ENCODE measurements at regions not wholly inside any gene's neighbourhood (a gene's known extent, or its start where the extent isn't known, plus 50 kb on each side); places are given as distances from the start of the nearest gene placed in this dataset.
A peak's percentile ranks its signal among the peaks of the same experiment; 100 is the strongest.

DNA sequence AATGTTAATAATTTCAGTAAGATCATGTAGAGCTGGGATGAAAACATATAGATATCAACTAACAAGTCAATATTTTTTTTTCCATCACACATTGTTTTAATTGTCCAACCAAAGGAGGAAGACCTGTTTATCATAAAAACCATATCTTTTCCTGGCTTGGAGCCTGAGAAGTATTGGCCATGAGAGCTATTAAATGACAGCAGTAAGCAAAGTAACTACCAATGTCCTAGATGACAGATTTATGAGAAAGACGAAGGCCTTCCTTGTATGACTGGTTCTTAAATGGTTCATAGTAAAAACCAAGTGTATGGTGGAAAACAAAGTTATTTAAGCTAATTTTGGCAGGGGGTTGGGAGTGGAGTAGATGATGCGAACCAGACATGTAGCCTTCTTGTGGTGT lies 1147.1 kb upstream of the TENM4 start:
- no peaks in the 10 kb centered on the region for H3K27me3 ChIP-seq (ENCODE audit: control insufficient read depth, insufficient read depth, low read length)
- H3K27ac ChIP-seq (ENCODE audit: low read depth, low read length): no peak overlapping the region
- H3K4me1 ChIP-seq (ENCODE audit: control insufficient read depth, insufficient read depth, low read length): no peaks in the 10 kb centered on the region
- no peak overlapping the region for H3K4me3 ChIP-seq (ENCODE audit: low read depth, low read length)
- DNase-seq (ENCODE audit: low read depth in 4 of 6, low spot score in 6 of 6): no peak
- H3K36me3 ChIP-seq (ENCODE audit: control insufficient read depth, insufficient read depth, low read length): no peaks in the 10 kb centered on the region
- 80% methylated on average over 2 of the region's 2 CpGs for WGBS (ENCODE audit: insufficient coverage)
- no peaks in the 10 kb centered on the region for H3K9me3 ChIP-seq (ENCODE audit: control insufficient read depth, insufficient read depth, low read length)

- H3K9me3 ChIP-seq (ENCODE audit: control insufficient read depth, insufficient read depth, low read length): no peaks in the 10 kb centered on the region
- no peaks in the 10 kb centered on the region for H3K36me3 ChIP-seq (ENCODE audit: control insufficient read depth, insufficient read depth, low read length)
- DNase-seq (ENCODE audit: low read depth in 4 of 6, low spot score in 6 of 6): no peak
- no peaks in the 10 kb centered on the region for H3K27me3 ChIP-seq (ENCODE audit: control insufficient read depth, insufficient read depth, low read length)
- H3K4me1 ChIP-seq (ENCODE audit: control insufficient read depth, insufficient read depth, low read length): no peaks in the 10 kb centered on the region
- no peak overlapping the region for H3K27ac ChIP-seq (ENCODE audit: low read depth, low read length)
- WGBS (ENCODE audit: insufficient coverage): no CpG with 5 or more reads among the region's 1 CpG
- no peak overlapping the region for H3K4me3 ChIP-seq (ENCODE audit: low read depth, low read length)
These were observed 1145.6 kb upstream of the TENM4 start for GRCh38 chr11:80586464-80586863.

DNA sequence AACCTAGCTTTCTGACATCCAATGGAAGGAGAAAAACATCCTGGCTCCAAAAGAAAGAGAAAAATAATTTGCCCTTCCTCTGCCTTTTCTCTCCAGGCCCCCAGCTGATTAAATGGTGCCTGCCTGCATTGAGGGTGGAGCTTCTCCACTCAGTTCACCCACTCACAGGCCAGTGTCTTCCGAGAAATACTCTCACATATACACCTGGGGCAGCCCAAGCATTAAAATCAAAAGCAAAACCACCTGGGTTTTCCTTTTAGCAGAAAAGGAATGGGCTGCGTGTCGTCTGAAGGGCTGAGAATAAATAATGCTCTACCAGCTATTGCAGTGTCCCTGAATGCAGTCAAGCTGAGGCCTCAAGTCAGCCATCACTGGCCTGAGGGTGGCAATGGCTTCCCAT lies 1143.8 kb upstream of the TENM4 start:
- Histone ChIP-seq H3K27ac (ENCODE audit: low read depth, low read length) (no peak overlapping the region), H3K9me3 (ENCODE audit: control insufficient read depth, insufficient read depth, low read length) (no peaks in the 10 kb centered on the region), H3K4me1 (ENCODE audit: control insufficient read depth, insufficient read depth, low read length) (no peaks in the 10 kb centered on the region), H3K27me3 (ENCODE audit: control insufficient read depth, insufficient read depth, low read length) (no peaks in the 10 kb centered on the region), H3K4me3 (ENCODE audit: low read depth, low read length) (no peak overlapping the region), H3K36me3 (ENCODE audit: control insufficient read depth, insufficient read depth, low read length) (no peaks in the 10 kb centered on the region)
- 85% methylated on average over 3 of the region's 3 CpGs for WGBS (ENCODE audit: insufficient coverage)
- DNase-seq (ENCODE audit: low read depth in 4 of 6, low spot score in 6 of 6): no peak

GRCh38 chr11:80569832-80570231 lies 1129.0 kb upstream of the TENM4 start:
- Histone ChIP-seq H3K9me3 (ENCODE audit: control insufficient read depth, insufficient read depth, low read length) (no peaks in the 10 kb centered on the region), H3K27me3 (ENCODE audit: control insufficient read depth, insufficient read depth, low read length) (no peaks in the 10 kb centered on the region)
- WGBS (ENCODE audit: insufficient coverage): no CpG with 5 or more reads among the region's 2 CpGs

DNA sequence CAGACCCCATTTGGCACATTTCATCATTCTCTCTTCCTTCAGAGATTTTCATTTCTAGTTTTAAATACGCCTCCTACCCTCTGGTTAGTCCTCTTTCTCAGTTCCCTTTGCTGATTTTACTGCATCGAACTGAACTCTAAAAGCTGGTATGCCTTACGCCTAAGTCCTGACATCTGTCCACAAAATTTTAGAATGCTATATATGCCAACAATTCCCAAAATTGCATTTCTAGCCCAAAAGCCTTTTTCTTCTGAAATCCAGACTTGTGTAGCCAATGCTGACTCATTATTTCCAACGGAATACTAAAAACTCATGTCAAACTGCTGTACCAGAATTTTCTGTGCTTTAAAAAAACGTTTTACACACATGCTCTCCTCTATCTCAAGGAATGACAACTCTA lies 1124.4 kb upstream of the TENM4 start:
- Histone ChIP-seq H3K36me3 (ENCODE audit: control insufficient read depth, insufficient read depth, low read length) (no peaks in the 10 kb centered on the region), H3K27me3 (ENCODE audit: control insufficient read depth, insufficient read depth, low read length) (no peaks in the 10 kb centered on the region), H3K4me3 (ENCODE audit: low read depth, low read length) (no peak overlapping the region), H3K4me1 (ENCODE audit: control insufficient read depth, insufficient read depth, low read length) (no peaks in the 10 kb centered on the region), H3K9me3 (ENCODE audit: control insufficient read depth, insufficient read depth, low read length) (no peaks in the 10 kb centered on the region), H3K27ac (ENCODE audit: low read depth, low read length) (no peak overlapping the region)
- 88% methylated on average over 4 of the region's 5 CpGs for WGBS (ENCODE audit: insufficient coverage)
- peak in 1 of 6 donors; percentile 49 for DNase-seq (ENCODE audit: low read depth in 4 of 6, low spot score in 6 of 6)

More at GRCh38 chr11:80569832-80570231, 1129.0 kb upstream of the TENM4 start:
- Histone ChIP-seq H3K36me3 (ENCODE audit: control insufficient read depth, insufficient read depth, low read length) (no peaks in the 10 kb centered on the region), H3K4me3 (ENCODE audit: low read depth, low read length) (no peak overlapping the region), H3K4me1 (ENCODE audit: control insufficient read depth, insufficient read depth, low read length) (no peaks in the 10 kb centered on the region), H3K27ac (ENCODE audit: low read depth, low read length) (no peak overlapping the region)
- DNase-seq (ENCODE audit: low read depth in 4 of 6, low spot score in 6 of 6): peak in 1 of 6 donors; percentile 55

GRCh38 chr11:80562523-80563125 lies 1121.8 kb upstream of the TENM4 start:
- Histone ChIP-seq H3K4me3 (ENCODE audit: low read depth, low read length) (no peak overlapping the region), H3K9me3 (ENCODE audit: control insufficient read depth, insufficient read depth, low read length) (no peaks in the 10 kb centered on the region), H3K4me1 (ENCODE audit: control insufficient read depth, insufficient read depth, low read length) (no peaks in the 10 kb centered on the region), H3K27ac (ENCODE audit: low read depth, low read length) (no peak overlapping the region), H3K27me3 (ENCODE audit: control insufficient read depth, insufficient read depth, low read length) (no peaks in the 10 kb centered on the region), H3K36me3 (ENCODE audit: control insufficient read depth, insufficient read depth, low read length) (no peaks in the 10 kb centered on the region)
- no peak for DNase-seq (ENCODE audit: low read depth in 4 of 6, low spot score in 6 of 6)
- WGBS (ENCODE audit: insufficient coverage): no CpG with 5 or more reads among the region's 4 CpGs

GRCh38 chr11:80559942-80560341 lies 1119.1 kb upstream of the TENM4 start:
- H3K4me1 ChIP-seq (ENCODE audit: control insufficient read depth, insufficient read depth, low read length): no peaks in the 10 kb centered on the region
- peak in 1 of 6 donors; percentile 53 for DNase-seq (ENCODE audit: low read depth in 4 of 6, low spot score in 6 of 6)
- H3K4me3 ChIP-seq (ENCODE audit: low read depth, low read length): no peak overlapping the region
- no peak overlapping the region for H3K27ac ChIP-seq (ENCODE audit: low read depth, low read length)
- 71% methylated on average over 1 of the region's 2 CpGs for WGBS (ENCODE audit: insufficient coverage)
- H3K9me3 ChIP-seq (ENCODE audit: control insufficient read depth, insufficient read depth, low read length): no peaks in the 10 kb centered on the region
- no peaks in the 10 kb centered on the region for H3K27me3 ChIP-seq (ENCODE audit: control insufficient read depth, insufficient read depth, low read length)
- H3K36me3 ChIP-seq (ENCODE audit: control insufficient read depth, insufficient read depth, low read length): no peaks in the 10 kb centered on the region

- no peaks in the 10 kb centered on the region for H3K9me3 ChIP-seq (ENCODE audit: control insufficient read depth, insufficient read depth, low read length)
- H3K36me3 ChIP-seq (ENCODE audit: control insufficient read depth, insufficient read depth, low read length): no peaks in the 10 kb centered on the region
- peak in 1 of 6 donors; percentile 37 for DNase-seq (ENCODE audit: low read depth in 4 of 6, low spot score in 6 of 6)
- no peaks in the 10 kb centered on the region for H3K4me1 ChIP-seq (ENCODE audit: control insufficient read depth, insufficient read depth, low read length)
- WGBS (ENCODE audit: insufficient coverage): no CpG with 5 or more reads among the region's 2 CpGs
- H3K4me3 ChIP-seq (ENCODE audit: low read depth, low read length): no peak overlapping the region
- H3K27me3 ChIP-seq (ENCODE audit: control insufficient read depth, insufficient read depth, low read length): no peaks in the 10 kb centered on the region
- no peak overlapping the region for H3K27ac ChIP-seq (ENCODE audit: low read depth, low read length)
These were observed 1112.7 kb upstream of the TENM4 start for GRCh38 chr11:80553565-80553964.

GRCh38 chr11:80542704-80543103 lies 1101.9 kb upstream of the TENM4 start:
- Histone ChIP-seq H3K4me1 (ENCODE audit: control insufficient read depth, insufficient read depth, low read length) (no peaks in the 10 kb centered on the region), H3K27ac (ENCODE audit: low read depth, low read length) (no peak overlapping the region), H3K9me3 (ENCODE audit: control insufficient read depth, insufficient read depth, low read length) (peaks cover 3% of the 10 kb centered on the region), H3K36me3 (ENCODE audit: control insufficient read depth, insufficient read depth, low read length) (no peaks in the 10 kb centered on the region), H3K27me3 (ENCODE audit: control insufficient read depth, insufficient read depth, low read length) (no peaks in the 10 kb centered on the region), H3K4me3 (ENCODE audit: low read depth, low read length) (no peak overlapping the region)
- no CpG with 5 or more reads among the region's 2 CpGs for WGBS (ENCODE audit: insufficient coverage)
- no peak for DNase-seq (ENCODE audit: low read depth in 4 of 6, low spot score in 6 of 6)

GRCh38 chr11:80538040-80538439 lies 1097.2 kb upstream of the TENM4 start:
- H3K27me3 ChIP-seq (ENCODE audit: control insufficient read depth, insufficient read depth, low read length): no peaks in the 10 kb centered on the region
- no peaks in the 10 kb centered on the region for H3K4me1 ChIP-seq (ENCODE audit: control insufficient read depth, insufficient read depth, low read length)
- H3K27ac ChIP-seq (ENCODE audit: low read depth, low read length): no peak overlapping the region
- DNase-seq (ENCODE audit: low read depth in 4 of 6, low spot score in 6 of 6): no peak
- no peaks in the 10 kb centered on the region for H3K36me3 ChIP-seq (ENCODE audit: control insufficient read depth, insufficient read depth, low read length)
- no CpG with 5 or more reads among the region's 2 CpGs for WGBS (ENCODE audit: insufficient coverage)
- H3K4me3 ChIP-seq (ENCODE audit: low read depth, low read length): no peak overlapping the region
- peaks cover 3% of the 10 kb centered on the region for H3K9me3 ChIP-seq (ENCODE audit: control insufficient read depth, insufficient read depth, low read length)

All from spinal cord (tissue), 9 donors.